Caco-2 (cell line): ENCODE measurements at regions not wholly inside any gene's neighbourhood (a gene's known extent, or its start where the extent isn't known, plus 50 kb on each side); places are given as distances from the start of the nearest gene placed in this dataset.

Source experiments
- BruUV-seq: library from RNA; stranded (reverse); fragments of 400-500 nt; replicated peaks from 2 replicates; lab custom pipeline; 2021; lab: Mats Ljungman, UMichigan
- CTCF ChIA-PET: fragments of 300-600 bp; sonication (Branson Sonifier 250); formaldehyde crosslinking; loops from one replicate; lab custom pipeline; 2022; ENCODE audit warnings: antibody characterized with exemption; lab: Charles Lee
- POLR2A ChIA-PET: fragments of 300-600 bp; sonication (Branson Sonifier 250); formaldehyde crosslinking; loops from one replicate; lab custom pipeline; 2022; ENCODE audit warnings: antibody characterized with exemption; lab: Charles Lee
- DNase-seq, 2 experiments: peaks; one replicate each; pipeline versions ENCODE4 v3.0.0 to v3.0.0-alpha.2; 2020 to 2022
- H3K27me3 ChIP-seq: replicated peaks from 2 replicates; pipeline ENCODE4 v1.6.0; 2011; ENCODE audit warnings: low read length; ENCODE audit not compliant: control insufficient read depth, insufficient read depth
- H3K36me3 ChIP-seq: 2 replicates; pipeline ENCODE4 v1.5.1; 2011; ENCODE audit warnings: low read length; ENCODE audit not compliant: control insufficient read depth, insufficient read depth
- H3K4me1 ChIP-seq: fragments of 250-450 bp; sonication (Bioruptor Pico); 2 replicates; pipeline ENCODE4 v1.5.1; 2020; ENCODE audit warnings: mild to moderate bottlenecking
- H3K4me3 ChIP-seq: 2 replicates; pipeline ENCODE4 v1.5.1; 2011; ENCODE audit warnings: low read depth, mild to moderate bottlenecking, control low read depth, low read length
- H3K9me3 ChIP-seq: fragments of 250-450 bp; sonication (Bioruptor Pico); 2 replicates; pipeline ENCODE4 v1.5.1; 2020; ENCODE audit warnings: mild to moderate bottlenecking, moderate library complexity
- H3K27ac Mint-ChIP-seq: one replicate; pipeline ENCODE4 v1.8.0; 2022; ENCODE audit warnings: mixed read lengths; ENCODE audit not compliant: unreplicated experiment
- H3K27me3 Mint-ChIP-seq: one replicate; pipeline ENCODE4 v1.8.0; 2022; ENCODE audit warnings: mixed read lengths; ENCODE audit not compliant: insufficient read depth, unreplicated experiment
- H3K36me3 Mint-ChIP-seq: one replicate; pipeline ENCODE4 v1.8.0; 2022; ENCODE audit warnings: mild to moderate bottlenecking, mixed read lengths; ENCODE audit not compliant: insufficient read depth, unreplicated experiment
- H3K4me1 Mint-ChIP-seq: one replicate; pipeline ENCODE4 v1.8.0; 2022; ENCODE audit warnings: low read depth, mixed read lengths; ENCODE audit not compliant: unreplicated experiment
- H3K4me3 Mint-ChIP-seq: one replicate; pipeline ENCODE4 v1.8.0; 2022; ENCODE audit warnings: mild to moderate bottlenecking, moderate library complexity, mixed read lengths; ENCODE audit not compliant: unreplicated experiment
- H3K9me3 Mint-ChIP-seq: one replicate; pipeline ENCODE4 v1.8.0; 2022; ENCODE audit warnings: mixed read lengths; ENCODE audit not compliant: unreplicated experiment
- intact Hi-C: fragments of 100-400 bp; cut with micrococcal nuclease; formaldehyde crosslinking; loops from one replicate; pipeline ENCODE4 v1.10.0; 2022; ENCODE audit not compliant: unreplicated experiment
- TF ChIP-seq, protein P1 (sequence below), 2 experiments: fragments of 200-600 bp in 1 of 2; IDR thresholded peaks; 1 replicate in 1 of 2; 2 replicates in 1 of 2; pipeline versions ENCODE4 v1.5.1 to v1.8.0; 2011 to 2022; ENCODE audit warnings: antibody characterized with exemption in 1 of 2, control low read depth in 1 of 2, inconsistent platforms in 1 of 2, low read depth in 1 of 2, low read length in 1 of 2, mild to moderate bottlenecking in 1 of 2, moderate library complexity in 1 of 2; ENCODE audit not compliant: insufficient read depth in 1 of 2, severe bottlenecking in 1 of 2, unreplicated experiment in 1 of 2

DNA sequence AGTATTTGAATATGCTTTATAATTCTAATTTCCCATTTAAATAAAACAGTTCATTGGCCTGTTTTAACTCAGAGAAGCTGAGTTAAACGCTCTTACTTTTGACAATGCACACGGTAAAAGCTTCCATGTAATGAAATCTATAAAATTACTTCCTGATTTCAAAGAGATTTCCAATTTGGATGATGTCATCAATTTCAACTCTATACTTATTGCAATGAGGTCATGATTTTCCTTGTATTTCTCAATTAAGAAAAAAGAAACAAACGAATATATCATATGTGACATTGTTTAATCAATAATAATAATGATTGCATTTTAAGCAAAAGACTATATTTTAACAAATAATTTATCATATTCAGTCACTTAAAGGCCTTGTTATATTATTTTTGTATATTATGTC lies 926.1 kb upstream of the MANEA start:
- no peaks in the 10 kb centered on the region for H3K9me3 Mint-ChIP-seq
- intact Hi-C loops = no loop called here
- H3K36me3 Mint-ChIP-seq = no peaks in the 10 kb centered on the region
- no peak overlapping the region for H3K4me3 Mint-ChIP-seq
- H3K4me1 ChIP-seq = no peaks in the 10 kb centered on the region
- H3K27me3 Mint-ChIP-seq = no peaks in the 10 kb centered on the region
- H3K27me3 ChIP-seq = no peaks in the 10 kb centered on the region
- no peaks in the 10 kb centered on the region for H3K4me1 Mint-ChIP-seq
- H3K27ac Mint-ChIP-seq = no peak overlapping the region
- DNase-seq = no peak
- POLR2A ChIA-PET = no interaction called here
- no peaks in the 10 kb centered on the region for H3K36me3 ChIP-seq
- H3K4me3 ChIP-seq = no peak overlapping the region
- no TSS peak for BruUV-seq
- CTCF ChIA-PET = no interaction called here
- no peaks in the 10 kb centered on the region for H3K9me3 ChIP-seq
- TF ChIP-seq, protein P1, sequence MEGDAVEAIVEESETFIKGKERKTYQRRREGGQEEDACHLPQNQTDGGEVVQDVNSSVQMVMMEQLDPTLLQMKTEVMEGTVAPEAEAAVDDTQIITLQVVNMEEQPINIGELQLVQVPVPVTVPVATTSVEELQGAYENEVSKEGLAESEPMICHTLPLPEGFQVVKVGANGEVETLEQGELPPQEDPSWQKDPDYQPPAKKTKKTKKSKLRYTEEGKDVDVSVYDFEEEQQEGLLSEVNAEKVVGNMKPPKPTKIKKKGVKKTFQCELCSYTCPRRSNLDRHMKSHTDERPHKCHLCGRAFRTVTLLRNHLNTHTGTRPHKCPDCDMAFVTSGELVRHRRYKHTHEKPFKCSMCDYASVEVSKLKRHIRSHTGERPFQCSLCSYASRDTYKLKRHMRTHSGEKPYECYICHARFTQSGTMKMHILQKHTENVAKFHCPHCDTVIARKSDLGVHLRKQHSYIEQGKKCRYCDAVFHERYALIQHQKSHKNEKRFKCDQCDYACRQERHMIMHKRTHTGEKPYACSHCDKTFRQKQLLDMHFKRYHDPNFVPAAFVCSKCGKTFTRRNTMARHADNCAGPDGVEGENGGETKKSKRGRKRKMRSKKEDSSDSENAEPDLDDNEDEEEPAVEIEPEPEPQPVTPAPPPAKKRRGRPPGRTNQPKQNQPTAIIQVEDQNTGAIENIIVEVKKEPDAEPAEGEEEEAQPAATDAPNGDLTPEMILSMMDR (IDR thresholded peaks at IDR 0.05; ENCODE audit: insufficient read depth in 1 of 2, low read depth in 1 of 2, low read length in 1 of 2, severe bottlenecking in 1 of 2, unreplicated experiment in 1 of 2) = no peak

DNA sequence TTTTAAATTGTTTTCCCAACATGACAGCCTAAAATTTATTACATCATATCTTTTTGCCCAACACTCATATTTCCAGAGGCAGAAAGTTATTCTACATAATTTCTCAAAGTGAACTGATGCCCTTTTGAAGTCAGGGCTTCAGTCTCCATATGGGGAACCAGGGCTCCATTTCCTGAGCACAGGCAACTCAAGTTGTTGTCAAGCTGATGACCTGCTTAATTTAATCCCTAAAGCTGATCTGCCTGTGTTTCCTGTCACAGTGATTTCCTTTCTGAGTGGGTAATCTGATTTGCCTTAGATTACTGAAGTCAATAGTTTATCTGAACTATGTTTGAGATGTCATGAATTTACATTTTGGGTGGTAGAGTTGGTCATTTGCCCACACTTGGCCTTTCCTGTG lies 932.1 kb upstream of the MANEA start:
- ChIA-PET POLR2A (no interaction called here), CTCF (no interaction called here)
- H3K27me3 Mint-ChIP-seq = no peaks in the 10 kb centered on the region
- intact Hi-C loops = no loop called here
- H3K9me3 ChIP-seq = no peaks in the 10 kb centered on the region
- no TSS peak for BruUV-seq
- H3K36me3 ChIP-seq = no peaks in the 10 kb centered on the region
- no peaks in the 10 kb centered on the region for H3K36me3 Mint-ChIP-seq
- H3K9me3 Mint-ChIP-seq = no peaks in the 10 kb centered on the region
- no peaks in the 10 kb centered on the region for H3K4me1 ChIP-seq
- DNase-seq = no peak
- TF ChIP-seq, protein P1 (IDR thresholded peaks at IDR 0.05; ENCODE audit: insufficient read depth in 1 of 2, low read depth in 1 of 2, low read length in 1 of 2, severe bottlenecking in 1 of 2, unreplicated experiment in 1 of 2) = no peak
- no peak overlapping the region for H3K4me3 Mint-ChIP-seq
- H3K4me3 ChIP-seq = no peak overlapping the region
- no peak overlapping the region for H3K27ac Mint-ChIP-seq
- H3K4me1 Mint-ChIP-seq = no peaks in the 10 kb centered on the region
- H3K27me3 ChIP-seq = no peaks in the 10 kb centered on the region

DNA sequence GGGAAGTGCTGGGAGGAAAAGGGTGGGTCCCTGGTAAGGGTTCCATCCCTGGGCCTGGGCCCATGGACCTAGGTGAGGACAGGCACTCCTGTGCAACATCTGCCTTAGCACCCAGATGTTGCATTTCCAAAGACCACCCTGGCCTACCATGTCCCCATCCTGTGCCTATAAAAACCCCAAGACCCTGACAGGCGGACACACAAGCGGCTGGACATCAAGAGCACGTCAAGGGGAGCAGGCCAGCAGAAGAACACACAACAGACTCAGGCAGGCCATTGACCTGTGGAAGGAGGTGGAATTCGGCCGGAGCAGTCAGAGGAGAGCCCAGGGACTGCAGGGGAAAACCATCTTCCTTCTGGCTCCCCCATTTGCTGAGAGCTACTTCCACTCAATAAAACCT lies 937.8 kb upstream of the MANEA start:
- H3K9me3 ChIP-seq = no peaks in the 10 kb centered on the region
- DNase-seq = no peak
- Mint-ChIP-seq H3K27ac (no peak overlapping the region), H3K4me3 (no peak overlapping the region), H3K27me3 (no peaks in the 10 kb centered on the region), H3K4me1 (no peaks in the 10 kb centered on the region), H3K9me3 (no peaks in the 10 kb centered on the region), H3K36me3 (no peaks in the 10 kb centered on the region)
- no peak overlapping the region for H3K4me3 ChIP-seq
- BruUV-seq = no TSS peak
- CTCF ChIA-PET = no interaction called here
- no peaks in the 10 kb centered on the region for H3K27me3 ChIP-seq
- POLR2A ChIA-PET = no interaction called here
- TF ChIP-seq, protein P1 (IDR thresholded peaks at IDR 0.05; ENCODE audit: insufficient read depth in 1 of 2, low read depth in 1 of 2, low read length in 1 of 2, severe bottlenecking in 1 of 2, unreplicated experiment in 1 of 2) = no peak
- intact Hi-C loops = no loop called here
- H3K4me1 ChIP-seq = no peaks in the 10 kb centered on the region
- no peaks in the 10 kb centered on the region for H3K36me3 ChIP-seq
